C4-2B (cell line): ENCODE measurements at regions not wholly inside any gene's neighbourhood (a gene's known extent, or its start where the extent isn't known, plus 50 kb on each side); places are given as distances from the start of the nearest gene placed in this dataset.

Experiments
- ZFX ChIP-seq: fragments of 450-650 bp; IDR thresholded peaks from 2 replicates; pipeline ENCODE4 v1.6.1; 2017
- TF ChIP-seq, protein P1 (sequence below): fragments of 450-650 bp; conservative IDR thresholded peaks from 2 replicates; pipeline ENCODE4 v1.5.1; 2017; ENCODE audit warnings: mild to moderate bottlenecking

DNA sequence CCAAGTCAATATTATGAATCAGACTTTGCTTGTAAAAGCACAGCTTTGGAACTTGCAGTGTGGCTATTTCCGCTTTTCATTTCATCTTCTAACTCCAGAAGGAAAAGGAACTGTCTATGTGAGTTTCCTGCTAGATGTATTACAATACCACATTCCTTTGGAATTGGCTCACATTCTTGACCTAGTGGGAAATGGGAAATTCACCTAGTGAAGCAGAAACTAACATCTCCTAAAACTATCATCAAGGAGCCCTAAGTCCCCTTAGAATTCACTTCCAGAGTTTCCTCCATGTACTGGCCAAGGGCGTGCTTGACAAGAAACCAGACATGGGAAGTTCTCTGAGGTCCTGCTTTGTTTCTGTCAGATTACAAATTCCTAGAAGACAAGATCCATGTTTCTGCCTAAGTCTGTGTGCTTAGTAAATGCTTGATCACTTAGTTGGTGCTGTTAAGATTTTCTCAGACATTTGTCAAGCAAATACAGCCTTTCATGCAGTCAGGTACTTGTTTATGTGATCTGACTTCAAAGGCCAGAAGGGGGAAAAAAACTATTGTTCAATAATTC is 275.7 kb upstream of the FN1 start:
- TF ChIP-seq, protein P1, sequence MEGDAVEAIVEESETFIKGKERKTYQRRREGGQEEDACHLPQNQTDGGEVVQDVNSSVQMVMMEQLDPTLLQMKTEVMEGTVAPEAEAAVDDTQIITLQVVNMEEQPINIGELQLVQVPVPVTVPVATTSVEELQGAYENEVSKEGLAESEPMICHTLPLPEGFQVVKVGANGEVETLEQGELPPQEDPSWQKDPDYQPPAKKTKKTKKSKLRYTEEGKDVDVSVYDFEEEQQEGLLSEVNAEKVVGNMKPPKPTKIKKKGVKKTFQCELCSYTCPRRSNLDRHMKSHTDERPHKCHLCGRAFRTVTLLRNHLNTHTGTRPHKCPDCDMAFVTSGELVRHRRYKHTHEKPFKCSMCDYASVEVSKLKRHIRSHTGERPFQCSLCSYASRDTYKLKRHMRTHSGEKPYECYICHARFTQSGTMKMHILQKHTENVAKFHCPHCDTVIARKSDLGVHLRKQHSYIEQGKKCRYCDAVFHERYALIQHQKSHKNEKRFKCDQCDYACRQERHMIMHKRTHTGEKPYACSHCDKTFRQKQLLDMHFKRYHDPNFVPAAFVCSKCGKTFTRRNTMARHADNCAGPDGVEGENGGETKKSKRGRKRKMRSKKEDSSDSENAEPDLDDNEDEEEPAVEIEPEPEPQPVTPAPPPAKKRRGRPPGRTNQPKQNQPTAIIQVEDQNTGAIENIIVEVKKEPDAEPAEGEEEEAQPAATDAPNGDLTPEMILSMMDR, result no peak
- TF ChIP-seq ZFX, result no peak
